IMR-90 (cell line): ENCODE measurements at regions not wholly inside any gene's neighbourhood (a gene's known extent, or its start where the extent isn't known, plus 50 kb on each side); places are given as distances from the start of the nearest gene placed in this dataset.

Source experiments
- ATAC-seq: fragments of 200-7000 bp; cut with Tn5 transposase; 2 replicates; pipeline ENCODE4 v1.9.1; 2020; ENCODE audit warnings: low read depth, mild to moderate bottlenecking, moderate library complexity
- BruUV-seq: library from RNA; stranded (reverse); fragments of 400-500 nt; replicated peaks from 2 replicates; lab custom pipeline; 2021; lab: Mats Ljungman, UMichigan
- CTCF ChIA-PET: fragments of 300-600 bp; formaldehyde crosslinking; extraction: SDS; loops from one replicate; lab custom pipeline; 2021; ENCODE audit warnings: antibody characterized with exemption; lab: Yijun Ruan, JAX
- POLR2A ChIA-PET: fragments of 300-600 bp; sonication (Branson Sonifier 250); formaldehyde crosslinking; loops from one replicate; lab custom pipeline; 2022; ENCODE audit warnings: antibody characterized with exemption; ENCODE audit not compliant: unreplicated experiment; lab: Charles Lee
- DNase-seq: peaks from one replicate; pipeline ENCODE4 v3.0.0; 2013
- H2AFZ ChIP-seq: replicated peaks from 2 replicates; pipeline ENCODE3; 2013; ENCODE audit warnings: low read length, mild to moderate bottlenecking; ENCODE audit not compliant: poor library complexity
- H2AK5ac ChIP-seq: 2 replicates; pipeline ENCODE4 v1.6.1; 2013; ENCODE audit warnings: low read depth, low read length, inconsistent platforms
- H2AK9ac ChIP-seq: replicated peaks from 2 replicates; pipeline ENCODE3; 2013; ENCODE audit warnings: mild to moderate bottlenecking, low read depth, low read length, moderate library complexity; ENCODE audit not compliant: poor library complexity
- H2BK120ac ChIP-seq: 2 replicates; pipeline ENCODE4 v1.6.1; 2013; ENCODE audit warnings: low read depth, low read length, inconsistent platforms
- H2BK15ac ChIP-seq: 3 replicates; pipeline ENCODE4 v1.6.1; 2013; ENCODE audit warnings: low read depth, low read length, inconsistent platforms
- H2BK20ac ChIP-seq: 2 replicates; pipeline ENCODE4 v1.6.1; 2013; ENCODE audit warnings: low read depth, mild to moderate bottlenecking, inconsistent platforms, low read length, moderate library complexity
- H2BK5ac ChIP-seq: 2 replicates; pipeline ENCODE4 v1.6.1; 2013; ENCODE audit warnings: mild to moderate bottlenecking, low read depth, low read length, inconsistent platforms; ENCODE audit not compliant: poor library complexity, severe bottlenecking
- H3K14ac ChIP-seq: replicated peaks from 2 replicates; pipeline ENCODE4 v1.6.1; 2013; ENCODE audit warnings: low read depth, low read length, inconsistent platforms
- H3K18ac ChIP-seq: 2 replicates; pipeline ENCODE4 v1.6.1; 2013; ENCODE audit warnings: low read depth, low read length, control low read depth
- H3K23ac ChIP-seq: 2 replicates; pipeline ENCODE4 v1.6.1; 2013; ENCODE audit warnings: low read depth, low read length, inconsistent platforms
- H3K27ac ChIP-seq: 2 replicates; pipeline ENCODE4 v1.5.1; 2013; ENCODE audit warnings: mild to moderate bottlenecking, control low read depth, low read length; ENCODE audit not compliant: insufficient read depth
- H3K27me3 ChIP-seq: 2 replicates; pipeline ENCODE4 v1.6.1; 2013; ENCODE audit warnings: low read length; ENCODE audit not compliant: control insufficient read depth, insufficient read depth
- H3K36me3 ChIP-seq: 2 replicates; pipeline ENCODE4 v1.6.1; 2013; ENCODE audit warnings: low read length, mixed read lengths; ENCODE audit not compliant: control insufficient read depth, insufficient read depth
- H3K4ac ChIP-seq: 2 replicates; pipeline ENCODE4 v1.6.1; 2013; ENCODE audit warnings: low read depth, low read length, inconsistent platforms
- H3K4me1 ChIP-seq: 2 replicates; pipeline ENCODE4 v1.6.1; 2013; ENCODE audit warnings: low read length, mixed read lengths; ENCODE audit not compliant: control insufficient read depth, insufficient read depth
- H3K4me2 ChIP-seq: 2 replicates; pipeline ENCODE4 v1.6.1; 2013; ENCODE audit warnings: low read depth, mild to moderate bottlenecking, control low read depth, low read length, moderate library complexity
- H3K4me3 ChIP-seq: 2 replicates; pipeline ENCODE4 v1.5.1; 2013; ENCODE audit warnings: low read depth, mild to moderate bottlenecking, control low read depth, low read length, moderate library complexity; ENCODE audit not compliant: insufficient read depth
- H3K56ac ChIP-seq: 2 replicates; pipeline ENCODE4 v1.6.1; 2013; ENCODE audit warnings: low read length, inconsistent platforms; ENCODE audit not compliant: insufficient read depth; ENCODE audit errors: extremely low read depth
- H3K79me1 ChIP-seq, 2 experiments: 2 replicates each; pipeline ENCODE4 v1.6.1; 2013; ENCODE audit warnings: low read length in 2 of 2, inconsistent platforms in 1 of 2, low read depth in 1 of 2
- H3K9ac ChIP-seq: 2 replicates; pipeline ENCODE4 v1.6.1; 2013; ENCODE audit warnings: low read depth, low read length, control low read depth
- H3K9me1 ChIP-seq: 2 replicates; pipeline ENCODE4 v1.6.1; 2013; ENCODE audit warnings: low read length, inconsistent platforms; ENCODE audit not compliant: insufficient read depth
- H3K9me3 ChIP-seq: 2 replicates; pipeline ENCODE4 v1.6.1; 2013; ENCODE audit warnings: low read length; ENCODE audit not compliant: control insufficient read depth, insufficient read depth
- H4K20me1 ChIP-seq: 2 replicates; pipeline ENCODE4 v1.6.1; 2013; ENCODE audit warnings: low read length, inconsistent platforms; ENCODE audit not compliant: insufficient read depth
- H4K5ac ChIP-seq: 2 replicates; pipeline ENCODE4 v1.6.1; 2013; ENCODE audit warnings: mild to moderate bottlenecking, low read depth, low read length, control low read depth
- H4K8ac ChIP-seq, 2 experiments: 2 replicates each; pipeline ENCODE4 v1.6.1; 2013; ENCODE audit warnings: low read depth in 2 of 2, low read length in 2 of 2, control low read depth in 1 of 2, inconsistent platforms in 1 of 2
- H4K91ac ChIP-seq: 2 replicates; pipeline ENCODE4 v1.6.1; 2013; ENCODE audit warnings: low read depth, low read length, inconsistent platforms; ENCODE audit not compliant: insufficient read depth
- CEBPB ChIP-seq: IDR thresholded peaks from 2 replicates; pipeline ENCODE4 v1.6.1; 2012; ENCODE audit warnings: low read depth, low read length, improper control_type of control experiment
- ELK1 ChIP-seq: fragments of 150-350 bp; IDR thresholded peaks from 2 replicates; pipeline ENCODE4 v1.6.1; 2016; ENCODE audit warnings: low read depth, mild to moderate bottlenecking, low read length, moderate library complexity, borderline replicate concordance
- FOS ChIP-seq: fragments of 150-350 bp; IDR thresholded peaks from 2 replicates; pipeline ENCODE4 v1.6.1; 2016; ENCODE audit warnings: low read depth, low read length
- WGBS, 2 experiments: methylation state at CpG; one replicate each; pipeline versions ENCODE4 v1.1.5 to v1.1.7; 2013; ENCODE audit warnings: missing lambda C conversion rate in 2 of 2; ENCODE audit not compliant: insufficient read length in 1 of 2; ENCODE audit errors: extremely low coverage in 2 of 2; 5-methylcytosine and 5-hydroxymethylcytosine counted together
- dilution Hi-C: fragments of 300-500 bp; cut with HindIII; formaldehyde crosslinking; loops from one replicate; pipeline ENCODE4 v1.14.3; 2018; ENCODE audit warnings: low sequenced_read_pairs; ENCODE audit not compliant: unreplicated experiment
- in situ Hi-C: fragments of 300-500 bp; cut with MboI; formaldehyde crosslinking; loops from 3 replicates; pipeline ENCODE4 v1.14.3; 2019; ENCODE audit warnings: low sequenced_read_pairs, inconsistent platforms, mixed read lengths
- intact Hi-C: fragments of 100-400 bp; cut with micrococcal nuclease; formaldehyde crosslinking; loops from 2 replicates; pipeline ENCODE4 v1.10.0; 2022

- Histone ChIP-seq H3K4me1 (0 out of 2 replicates have a peak, but pooled peaks cover 2% of the 10 kb centered on the region), H4K91ac (peak overlapping the region; percentile 33; the same call in 1 of the 2 replicates), H2AFZ (no peak overlapping the region), H3K36me3 (no peaks in the 10 kb centered on the region), H3K79me1 (no peaks in the 10 kb centered on the region), H3K56ac (no peak overlapping the region), H2BK120ac (peak overlapping the region; percentile 76; the same call in 1 of the 2 replicates), H4K20me1 (no peaks in the 10 kb centered on the region), H3K4me3 (no peak overlapping the region), H2BK15ac (no peak overlapping the region), H3K18ac (no peak overlapping the region), H3K27me3 (no peaks in the 10 kb centered on the region), H3K4ac (no peak overlapping the region), H3K9me1 (no peaks in the 10 kb centered on the region), H2AK5ac (no peak overlapping the region), H3K14ac (peak overlapping the region; percentile 81), H3K9me3 (no peaks in the 10 kb centered on the region), H2BK5ac (peak overlapping the region; percentile 23), H3K4me2 (no peak overlapping the region), H4K8ac (no peak overlapping the region), H2BK20ac (peak overlapping the region; percentile 46; the same call in 1 of the 2 replicates), H3K9ac (no peak overlapping the region), H3K23ac (0 out of 2 replicates have a peak overlapping the region, but pooled peaks have one; percentile 46), H2AK9ac (peak overlapping the region; percentile 44), H4K5ac (no peak overlapping the region), H3K27ac (peak overlapping the region; percentile 5; the same call in 1 of the 2 replicates)
- intact Hi-C loops (no loop called here), in situ Hi-C loops (no loop called here), dilution Hi-C loops (no loop called here)
- ChIA-PET POLR2A (no interaction called here), CTCF (interaction anchor here (1.4 kb wide), 1 partner anchor 17 kb away, joined by 10 read pairs; no protein-coding TSS in a partner anchor)
- WGBS, 2 experiments: no CpG with 5 or more reads among the region's 2 CpGs
- ATAC-seq (peak; percentile 29; the same call in 1 of the 2 replicates), DNase-seq (peak; percentile 1)
- no TSS peak for BruUV-seq
- TF ChIP-seq FOS (no peak), CEBPB (0 out of 2 replicates have a peak, but pooled peaks have one; percentile 10), ELK1 (no peak)
Observed at GRCh38 chr11:28922386-28922981, 814.3 kb downstream of the METTL15 start.
